Activated T-helper 2 cell treated with anti-CD3 and anti-CD28 coated beads, Interferon-gamma antibody, Interleukin-2, Interleukin-4, amounts not matched to agents 10 μg/mL and 5 μg/mL and 100 μg/mL, durations not matched to agents 14 hours and 24 hours and 36 hours (primary cell): ENCODE measurements at regions not wholly inside any gene's neighbourhood (a gene's known extent, or its start where the extent isn't known, plus 50 kb on each side); places are given as distances from the start of the nearest gene placed in this dataset.
"Not testable (repeated sequence)": the region's sequence is repeated elsewhere in the genome, so short reads cannot be mapped to it uniquely, and the experiment has no call there.

Experiments used
- DNase-seq: peaks from one replicate; pipeline ENCODE4 v3.0.0; 2021; ENCODE audit warnings: low spot score
- H3K27ac Mint-ChIP-seq: one replicate; pipeline ENCODE4 v1.8.0; 2021; ENCODE audit warnings: mixed read lengths
- H3K27me3 Mint-ChIP-seq: one replicate; pipeline ENCODE4 v1.8.0; 2021; ENCODE audit warnings: low read depth, mixed read lengths
- H3K36me3 Mint-ChIP-seq: one replicate; pipeline ENCODE4 v1.8.0; 2021; ENCODE audit warnings: low read depth, mixed read lengths
- H3K4me1 Mint-ChIP-seq: one replicate; pipeline ENCODE4 v1.8.0; 2021; ENCODE audit warnings: low read depth, mixed read lengths
- H3K4me3 Mint-ChIP-seq: one replicate; pipeline ENCODE4 v1.8.0; 2021; ENCODE audit warnings: low read depth, mild to moderate bottlenecking, moderate library complexity, mixed read lengths
- H3K9me3 Mint-ChIP-seq: one replicate; pipeline ENCODE4 v1.8.0; 2021; ENCODE audit warnings: mixed read lengths
- intact Hi-C: fragments of 100-400 bp; cut with micrococcal nuclease; formaldehyde crosslinking; loops from one replicate; pipeline ENCODE4 v1.15.1; 2023

- Mint-ChIP-seq H3K27ac (no peak overlapping the region), H3K4me1 (peaks cover 3% of the 10 kb centered on the region), H3K36me3 (no peaks in the 10 kb centered on the region), H3K4me3 (no peak overlapping the region), H3K27me3 (peaks cover 13% of the 10 kb centered on the region), H3K9me3 (no peaks in the 10 kb centered on the region)
- intact Hi-C loops = no loop called here
- no peak for DNase-seq
These were observed 141.8 kb upstream of the FHL2 start for GRCh38 chr2:105540642-105541041.

- Mint-ChIP-seq H3K27ac (no peak overlapping the region), H3K36me3 (no peaks in the 10 kb centered on the region), H3K4me1 (peaks cover 2% of the 10 kb centered on the region), H3K27me3 (peaks cover 12% of the 10 kb centered on the region), H3K9me3 (no peaks in the 10 kb centered on the region), H3K4me3 (no peak overlapping the region)
- intact Hi-C loops = no loop called here
- no peak for DNase-seq
These were observed 140.5 kb upstream of the FHL2 start for GRCh38 chr2:105539331-105539730.

DNA sequence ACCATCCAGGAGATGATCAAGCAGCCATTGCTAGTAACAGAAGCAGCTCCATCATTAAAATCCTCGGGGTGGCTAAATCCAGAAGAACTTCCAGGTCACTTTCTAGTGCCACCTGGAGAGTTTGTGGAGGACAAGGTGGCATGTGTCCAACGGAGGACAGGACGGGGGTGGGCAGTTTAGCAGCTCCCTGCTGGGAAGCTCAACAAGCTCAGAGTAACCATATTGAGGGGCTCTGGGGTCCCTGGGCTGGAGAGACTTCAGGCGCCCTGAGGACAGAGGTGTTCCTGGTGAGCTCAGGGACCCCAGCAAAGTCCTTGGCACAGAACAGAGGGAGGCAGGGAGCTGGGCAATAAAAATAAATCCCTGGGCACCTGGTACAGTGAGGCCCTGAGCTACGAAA lies 140.0 kb upstream of the FHL2 start:
- no peaks in the 10 kb centered on the region for H3K9me3 Mint-ChIP-seq
- no peak overlapping the region for H3K27ac Mint-ChIP-seq
- H3K4me1 Mint-ChIP-seq = peaks cover 2% of the 10 kb centered on the region
- H3K27me3 Mint-ChIP-seq = peaks cover 12% of the 10 kb centered on the region
- no peak for DNase-seq
- H3K36me3 Mint-ChIP-seq = no peaks in the 10 kb centered on the region
- H3K4me3 Mint-ChIP-seq = no peak overlapping the region
- intact Hi-C loops = no loop called here

- Mint-ChIP-seq H3K27me3 (peaks cover 9% of the 10 kb centered on the region), H3K27ac (no peak overlapping the region), H3K4me3 (no peak overlapping the region), H3K4me1 (peaks cover 2% of the 10 kb centered on the region), H3K36me3 (no peaks in the 10 kb centered on the region), H3K9me3 (no peaks in the 10 kb centered on the region)
- intact Hi-C loops = no loop called here
- no peak for DNase-seq
These were observed 139.1 kb upstream of the FHL2 start for GRCh38 chr2:105537920-105538319.

- H3K4me3 Mint-ChIP-seq = no peak overlapping the region
- H3K27me3 Mint-ChIP-seq = peaks cover 9% of the 10 kb centered on the region
- DNase-seq = no peak
- no peak overlapping the region for H3K27ac Mint-ChIP-seq
- no peaks in the 10 kb centered on the region for H3K9me3 Mint-ChIP-seq
- peaks cover 2% of the 10 kb centered on the region for H3K4me1 Mint-ChIP-seq
- intact Hi-C loops = no loop called here
- H3K36me3 Mint-ChIP-seq = no peaks in the 10 kb centered on the region
These were observed 138.6 kb upstream of the FHL2 start for GRCh38 chr2:105537466-105537865.

DNA sequence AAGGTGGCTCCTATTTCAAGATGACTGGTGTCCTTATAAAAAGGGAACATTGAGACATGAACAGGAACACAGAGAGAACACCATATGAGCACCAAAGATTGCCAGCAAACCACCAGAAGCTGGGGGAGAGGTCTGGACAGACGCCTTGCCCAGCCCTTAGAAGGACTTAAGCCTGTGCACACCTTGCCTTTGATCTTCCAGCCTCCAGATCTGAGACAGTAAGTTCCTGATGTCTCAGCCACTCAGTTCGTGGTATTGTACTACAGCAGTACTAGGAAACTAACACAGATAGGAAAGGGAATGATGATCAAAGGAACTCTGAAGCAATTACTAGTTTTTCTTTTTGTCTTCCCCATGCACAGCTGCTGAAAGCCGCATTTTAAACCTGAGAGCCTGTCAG lies 137.3 kb upstream of the FHL2 start:
- Mint-ChIP-seq H3K9me3 (no peaks in the 10 kb centered on the region), H3K27ac (no peak overlapping the region), H3K4me1 (peaks cover 2% of the 10 kb centered on the region), H3K36me3 (no peaks in the 10 kb centered on the region), H3K4me3 (no peak overlapping the region), H3K27me3 (peaks cover 5% of the 10 kb centered on the region)
- intact Hi-C loops = no loop called here
- no peak for DNase-seq

GRCh38 chr2:105529258-105529657 lies 130.4 kb upstream of the FHL2 start:
- H3K36me3 Mint-ChIP-seq, H3K27me3 Mint-ChIP-seq, DNase-seq, H3K4me1 Mint-ChIP-seq, H3K9me3 Mint-ChIP-seq, H3K27ac Mint-ChIP-seq, H3K4me3 Mint-ChIP-seq, intact Hi-C loops: not testable (repeated sequence)

DNA sequence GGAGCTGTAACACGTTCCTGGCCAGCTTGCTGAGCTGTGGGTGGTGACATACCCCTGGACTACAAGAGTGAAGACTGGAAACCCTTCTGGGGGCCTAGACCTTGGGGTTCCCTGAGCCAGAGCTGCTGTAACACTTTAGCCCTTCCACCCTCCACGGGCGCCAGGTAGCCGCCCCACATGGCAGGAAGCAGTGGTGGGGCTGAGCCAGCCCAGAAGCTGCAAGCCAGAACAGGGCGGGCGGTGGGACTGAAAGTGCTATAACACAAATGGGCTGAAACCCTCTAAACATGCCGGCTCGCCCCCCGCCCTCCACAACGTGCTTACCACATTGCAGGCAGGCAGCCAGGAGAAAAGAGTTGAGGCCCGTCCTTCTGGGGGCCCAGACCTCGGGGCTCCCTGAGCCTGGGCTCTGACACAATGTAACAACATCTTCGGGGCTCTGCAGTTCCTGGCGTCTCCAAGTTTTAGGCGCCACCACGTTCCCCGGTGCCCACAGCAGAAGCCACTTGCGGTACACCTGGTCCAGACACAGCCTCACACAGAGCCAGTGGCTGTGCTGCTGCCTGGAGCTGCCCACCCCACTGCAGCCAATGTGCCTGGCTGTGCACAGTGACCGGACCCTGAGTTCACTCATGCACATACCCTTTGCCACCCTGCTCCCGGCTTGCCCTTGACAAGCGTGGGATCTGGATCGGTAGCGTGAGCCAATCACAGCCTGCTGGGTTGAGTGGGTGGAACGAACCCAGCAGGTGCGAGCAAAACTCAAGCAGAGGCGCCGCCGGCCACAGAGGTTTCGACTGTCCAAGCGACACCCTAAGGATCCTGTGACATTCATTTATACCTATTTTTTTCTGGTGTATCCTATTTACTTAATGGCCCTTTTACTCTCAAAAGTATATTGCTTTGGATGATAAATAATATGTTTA lies 127.4 kb upstream of the FHL2 start:
- Mint-ChIP-seq H3K27ac (no peak overlapping the region), H3K27me3 (peaks cover 5% of the 10 kb centered on the region), H3K4me3 (no peak overlapping the region), H3K36me3 (no peaks in the 10 kb centered on the region), H3K9me3 (no peaks in the 10 kb centered on the region), H3K4me1 (no peaks in the 10 kb centered on the region)
- intact Hi-C loops = no loop called here
- no peak for DNase-seq

DNA sequence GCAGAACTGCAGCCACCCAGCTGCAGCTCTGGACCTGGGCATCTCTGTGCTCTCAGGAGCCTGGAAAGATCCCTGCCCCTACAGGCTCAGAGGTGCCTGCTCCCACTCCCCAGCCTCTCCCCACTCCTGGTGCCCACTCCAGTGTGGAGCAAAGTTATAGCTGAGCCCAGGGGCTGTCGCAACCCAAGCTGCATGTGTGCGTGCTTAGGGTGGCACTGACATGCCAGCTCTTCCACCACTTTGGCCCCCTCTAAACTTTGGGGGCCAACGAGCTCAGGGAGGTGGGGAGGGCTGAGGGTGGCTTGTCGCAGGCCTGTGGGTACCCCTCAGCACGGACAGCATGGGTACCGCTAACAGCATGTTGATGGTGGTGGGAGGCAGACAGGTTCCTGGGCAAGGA lies 126.3 kb upstream of the FHL2 start:
- intact Hi-C loops = no loop called here
- no peak for DNase-seq
- no peaks in the 10 kb centered on the region for H3K36me3 Mint-ChIP-seq

GRCh38 chr2:105522645-105523044 lies 123.8 kb upstream of the FHL2 start:
- H3K4me3 Mint-ChIP-seq = no peak overlapping the region
- intact Hi-C loops = no loop called here
- DNase-seq = no peak
- H3K27ac Mint-ChIP-seq = no peak overlapping the region
- H3K27me3 Mint-ChIP-seq = peaks cover 4% of the 10 kb centered on the region
- no peaks in the 10 kb centered on the region for H3K36me3 Mint-ChIP-seq
- H3K9me3 Mint-ChIP-seq = no peaks in the 10 kb centered on the region
- no peaks in the 10 kb centered on the region for H3K4me1 Mint-ChIP-seq

More for the DNA sequence above, 126.3 kb upstream of the FHL2 start:
- no peaks in the 10 kb centered on the region for H3K4me1 Mint-ChIP-seq
- peaks cover 7% of the 10 kb centered on the region for H3K27me3 Mint-ChIP-seq
- no peak overlapping the region for H3K4me3 Mint-ChIP-seq
- no peak overlapping the region for H3K27ac Mint-ChIP-seq
- no peaks in the 10 kb centered on the region for H3K9me3 Mint-ChIP-seq

GRCh38 chr2:105521616-105522015 lies 122.8 kb upstream of the FHL2 start:
- no peaks in the 10 kb centered on the region for H3K4me1 Mint-ChIP-seq
- intact Hi-C loops = loop anchor here (1.0 kb wide), 1 partner anchor 152 kb away; no protein-coding TSS in a partner anchor
- peaks cover 1% of the 10 kb centered on the region for H3K27me3 Mint-ChIP-seq
- H3K4me3 Mint-ChIP-seq = no peak overlapping the region
- H3K36me3 Mint-ChIP-seq = no peaks in the 10 kb centered on the region
- no peaks in the 10 kb centered on the region for H3K9me3 Mint-ChIP-seq
- no peak overlapping the region for H3K27ac Mint-ChIP-seq
- no peak for DNase-seq

DNA sequence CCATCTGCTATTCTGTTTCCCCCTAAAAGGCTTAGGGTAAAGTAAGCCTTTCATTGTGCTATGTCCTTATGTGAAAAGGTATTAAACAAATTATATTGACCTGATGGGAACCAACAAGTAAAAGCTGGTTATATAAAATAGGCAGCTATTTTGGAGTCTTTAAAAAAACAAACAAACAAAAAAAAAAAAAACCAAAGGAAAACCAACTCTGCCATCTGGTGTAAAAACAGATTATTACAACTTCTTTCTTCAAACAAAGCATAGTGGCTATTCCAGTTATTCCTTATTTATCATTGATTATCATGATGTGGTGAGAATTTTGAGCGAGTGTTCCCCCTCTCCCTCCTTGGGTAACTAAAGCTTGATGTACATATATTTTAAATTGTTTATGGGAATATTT lies 122.3 kb upstream of the FHL2 start:
- H3K9me3 Mint-ChIP-seq = no peaks in the 10 kb centered on the region
- H3K36me3 Mint-ChIP-seq = no peaks in the 10 kb centered on the region
- no peak for DNase-seq
- no peak overlapping the region for H3K4me3 Mint-ChIP-seq
- peaks cover 1% of the 10 kb centered on the region for H3K27me3 Mint-ChIP-seq
- no peaks in the 10 kb centered on the region for H3K4me1 Mint-ChIP-seq
- intact Hi-C loops = loop anchor here (1.0 kb wide), 1 partner anchor 152 kb away; no protein-coding TSS in a partner anchor
- no peak overlapping the region for H3K27ac Mint-ChIP-seq

- Mint-ChIP-seq H3K4me1 (no peaks in the 10 kb centered on the region), H3K4me3 (no peak overlapping the region), H3K9me3 (no peaks in the 10 kb centered on the region), H3K27ac (no peak overlapping the region), H3K36me3 (no peaks in the 10 kb centered on the region), H3K27me3 (peaks cover 6% of the 10 kb centered on the region)
- intact Hi-C loops = no loop called here
- no peak for DNase-seq
These were observed 120.7 kb upstream of the FHL2 start for GRCh38 chr2:105519516-105519915.
